ENCODE measurements at regions not wholly inside any gene's neighbourhood (a gene's known extent, or its start where the extent isn't known, plus 50 kb on each side); places are given as distances from the start of the nearest gene placed in this dataset.
A peak's percentile ranks its signal among the peaks of the same experiment; 100 is the strongest.
"Not testable (repeated sequence)": the region's sequence is repeated elsewhere in the genome, so short reads cannot be mapped to it uniquely, and the experiment has no call there.

GRCh38 chr4:69344786-69345185 lies 64.5 kb downstream of the UGT2B28 start:
- not testable (repeated sequence) for DNase-seq (ENCODE audit: low read depth); H3K4me3 ChIP-seq (ENCODE audit: low read depth, low read length)

- not testable (repeated sequence) for H3K4me3 ChIP-seq (ENCODE audit: low read depth, low read length)
- TF ChIP-seq POLR2A (IDR thresholded peaks at IDR 0.05; ENCODE audit: extremely low read depth, insufficient read length), result peak; percentile 44
- peak; percentile 46 for DNase-seq (ENCODE audit: low read depth)
Observed at GRCh38 chr4:69348746-69349145, 68.5 kb downstream of the UGT2B28 start.

GRCh38 chr4:69360271-69360670 lies 80.0 kb downstream of the UGT2B28 start:
- H3K4me3 ChIP-seq (ENCODE audit: low read depth, low read length), result no peak overlapping the region
- no peak for DNase-seq (ENCODE audit: low read depth)
- TF ChIP-seq CTCF (IDR thresholded peaks at IDR 0.05; ENCODE audit: low read depth, low read length) (no peak), MYC (IDR thresholded peaks at IDR 0.05; ENCODE audit: low read depth, low read length) (no peak), POLR2A (IDR thresholded peaks at IDR 0.05; ENCODE audit: extremely low read depth, insufficient read length) (no peak), MAX (IDR thresholded peaks at IDR 0.05; ENCODE audit: low read depth, low read length) (no peak)

GRCh38 chr4:69360768-69361167 lies 80.5 kb downstream of the UGT2B28 start:
- H3K4me3 ChIP-seq (ENCODE audit: low read depth, low read length); DNase-seq (ENCODE audit: low read depth): not testable (repeated sequence)

GRCh38 chr4:69362351-69362750 lies 82.1 kb downstream of the UGT2B28 start:
- DNase-seq (ENCODE audit: low read depth), result no peak
- TF ChIP-seq MYC (IDR thresholded peaks at IDR 0.05; ENCODE audit: low read depth, low read length), result no peak
- no peak for TF ChIP-seq CTCF (IDR thresholded peaks at IDR 0.05; ENCODE audit: low read depth, low read length)
- no peak for TF ChIP-seq POLR2A (IDR thresholded peaks at IDR 0.05; ENCODE audit: extremely low read depth, insufficient read length)
- H3K4me3 ChIP-seq (ENCODE audit: low read depth, low read length), result no peak overlapping the region

- not testable (repeated sequence) for H3K4me3 ChIP-seq (ENCODE audit: low read depth, low read length)
Observed at GRCh38 chr4:69367664-69368063, 87.4 kb downstream of the UGT2B28 start.

GRCh38 chr4:69376450-69376849 lies 96.2 kb downstream of the UGT2B28 start:
- no peak overlapping the region for H3K4me3 ChIP-seq (ENCODE audit: low read depth, low read length)
- no peak for DNase-seq (ENCODE audit: low read depth)
- TF ChIP-seq POLR2A (IDR thresholded peaks at IDR 0.05; ENCODE audit: extremely low read depth, insufficient read length), result no peak
- no peak for TF ChIP-seq MAX (IDR thresholded peaks at IDR 0.05; ENCODE audit: low read depth, low read length)
- TF ChIP-seq MYC (IDR thresholded peaks at IDR 0.05; ENCODE audit: low read depth, low read length), result no peak
- TF ChIP-seq CTCF (IDR thresholded peaks at IDR 0.05; ENCODE audit: low read depth, low read length), result no peak

More at GRCh38 chr4:69367664-69368063, 87.4 kb downstream of the UGT2B28 start:
- DNase-seq (ENCODE audit: low read depth), result not testable (repeated sequence)

GRCh38 chr4:69377562-69377961 lies 97.3 kb downstream of the UGT2B28 start:
- DNase-seq (ENCODE audit: low read depth), result no peak
- no peak overlapping the region for H3K4me3 ChIP-seq (ENCODE audit: low read depth, low read length)
- TF ChIP-seq POLR2A (IDR thresholded peaks at IDR 0.05; ENCODE audit: extremely low read depth, insufficient read length) (no peak), CTCF (IDR thresholded peaks at IDR 0.05; ENCODE audit: low read depth, low read length) (no peak), MAX (IDR thresholded peaks at IDR 0.05; ENCODE audit: low read depth, low read length) (no peak)

Measured in NB4 (cell line).